WTC11 (cell line): ENCODE measurements at regions not wholly inside any gene's neighbourhood (a gene's known extent, or its start where the extent isn't known, plus 50 kb on each side); places are given as distances from the start of the nearest gene placed in this dataset.

Experiments used
- ATAC-seq: fragments of 200-7000 bp; cut with Tn5 transposase; 2 replicates; pipeline ENCODE4 v1.10.0; 2021; ENCODE audit warnings: mild to moderate bottlenecking, moderate library complexity
- CTCF ChIA-PET: fragments of 300-600 bp; sonication (Branson Sonifier 250); formaldehyde crosslinking; loops from one replicate; lab custom pipeline; 2021; ENCODE audit warnings: antibody characterized with exemption; lab: Charles Lee
- POLR2A ChIA-PET: fragments of 350-600 bp; sonication (Branson Sonifier 250); formaldehyde crosslinking; loops from one replicate; lab custom pipeline; 2021; ENCODE audit warnings: antibody characterized with exemption; lab: Charles Lee
- DNase-seq: peaks from one replicate; pipeline ENCODE4 v3.0.0; 2021; ENCODE audit warnings: low spot score
- H3K27ac Mint-ChIP-seq: 2 replicates; pipeline ENCODE4 v1.8.0; 2021; ENCODE audit warnings: mixed read lengths
- H3K27me3 Mint-ChIP-seq: 2 replicates; pipeline ENCODE4 v1.8.0; 2021; ENCODE audit warnings: low read depth, mild to moderate bottlenecking, moderate library complexity, mixed read lengths
- H3K36me3 Mint-ChIP-seq: 2 replicates; pipeline ENCODE4 v1.8.0; 2021; ENCODE audit warnings: mixed read lengths
- H3K4me1 Mint-ChIP-seq: 2 replicates; pipeline ENCODE4 v1.8.0; 2022; ENCODE audit warnings: mixed read lengths
- H3K4me3 Mint-ChIP-seq: 2 replicates; pipeline ENCODE4 v1.8.0; 2021; ENCODE audit warnings: mild to moderate bottlenecking, moderate library complexity, mixed read lengths
- H3K9me3 Mint-ChIP-seq: 2 replicates; pipeline ENCODE4 v1.8.0; 2021; ENCODE audit warnings: mixed read lengths
- ATF2 ChIP-seq: sonication (generic); formaldehyde crosslinking; IDR thresholded peaks from 2 replicates; pipeline ENCODE4 v1.8.1; 2022; ENCODE audit warnings: low read depth, missing genetic modification reagents, borderline replicate concordance
- ERG ChIP-seq: fragments of 250-450 bp; sonication (Bioruptor Pico); IDR thresholded peaks from 2 replicates; pipeline ENCODE4 v1.8.0; 2021; ENCODE audit warnings: mild to moderate bottlenecking
- ETV6 ChIP-seq: sonication (generic); formaldehyde crosslinking; IDR thresholded peaks from 2 replicates; pipeline ENCODE4 v1.8.1; 2022; ENCODE audit warnings: mild to moderate bottlenecking, missing genetic modification reagents
- MYBL2 ChIP-seq: sonication (generic); formaldehyde crosslinking; IDR thresholded peaks from 2 replicates; pipeline ENCODE4 v1.8.1; 2023; ENCODE audit warnings: mild to moderate bottlenecking, moderate library complexity, missing genetic modification reagents
- NFATC4 ChIP-seq: fragments of 250-450 bp; sonication (Bioruptor Pico); IDR thresholded peaks from 2 replicates; pipeline ENCODE4 v1.9.0; 2021; ENCODE audit warnings: mild to moderate bottlenecking
- NFE2L1 ChIP-seq: sonication (generic); formaldehyde crosslinking; IDR thresholded peaks from 2 replicates; pipeline ENCODE4 v1.8.1; 2023; ENCODE audit warnings: missing genetic modification reagents
- NR1H2 ChIP-seq: sonication (generic); formaldehyde crosslinking; IDR thresholded peaks from 2 replicates; pipeline ENCODE4 v1.9.0; 2021; ENCODE audit warnings: mild to moderate bottlenecking, moderate library complexity, missing genetic modification reagents
- PRDM15 ChIP-seq: sonication (generic); formaldehyde crosslinking; IDR thresholded peaks from 2 replicates; pipeline ENCODE4 v1.8.0; 2022; ENCODE audit warnings: missing genetic modification reagents
- RELA ChIP-seq: sonication (generic); formaldehyde crosslinking; IDR thresholded peaks from 2 replicates; pipeline ENCODE4 v1.8.1; 2022; ENCODE audit warnings: missing genetic modification reagents, mild to moderate bottlenecking, borderline replicate concordance
- TEAD4 ChIP-seq: sonication (generic); formaldehyde crosslinking; IDR thresholded peaks from 2 replicates; pipeline ENCODE4 v1.8.0; 2022; ENCODE audit warnings: mild to moderate bottlenecking, missing genetic modification reagents
- USF1 ChIP-seq: sonication (generic); formaldehyde crosslinking; IDR thresholded peaks from 2 replicates; pipeline ENCODE4 v1.8.0; 2022; ENCODE audit warnings: mild to moderate bottlenecking, missing genetic modification reagents
- ZNF121 ChIP-seq: sonication (generic); formaldehyde crosslinking; IDR thresholded peaks from 2 replicates; pipeline ENCODE4 v1.8.0; 2023; ENCODE audit warnings: missing genetic modification reagents
- ZNF263 ChIP-seq: sonication (generic); formaldehyde crosslinking; IDR thresholded peaks from 2 replicates; pipeline ENCODE4 v1.8.1; 2022; ENCODE audit warnings: low read depth, mild to moderate bottlenecking, moderate library complexity, missing genetic modification reagents
- ZNF532 ChIP-seq: fragments of 250-450 bp; sonication (Bioruptor Pico); IDR thresholded peaks from 2 replicates; pipeline ENCODE4 v1.9.0; 2021; ENCODE audit warnings: mild to moderate bottlenecking, borderline replicate concordance
- ZNF671 ChIP-seq: fragments of 250-450 bp; sonication (Bioruptor Pico); IDR thresholded peaks from 2 replicates; pipeline ENCODE4 v1.8.0; 2021; ENCODE audit warnings: mild to moderate bottlenecking
- TF ChIP-seq, protein P1 (sequence below): fragments of 250-450 bp; sonication (Bioruptor Pico); IDR thresholded peaks from 2 replicates; pipeline ENCODE4 v2.1.2; 2022; ENCODE audit warnings: mild to moderate bottlenecking, moderate library complexity

DNA sequence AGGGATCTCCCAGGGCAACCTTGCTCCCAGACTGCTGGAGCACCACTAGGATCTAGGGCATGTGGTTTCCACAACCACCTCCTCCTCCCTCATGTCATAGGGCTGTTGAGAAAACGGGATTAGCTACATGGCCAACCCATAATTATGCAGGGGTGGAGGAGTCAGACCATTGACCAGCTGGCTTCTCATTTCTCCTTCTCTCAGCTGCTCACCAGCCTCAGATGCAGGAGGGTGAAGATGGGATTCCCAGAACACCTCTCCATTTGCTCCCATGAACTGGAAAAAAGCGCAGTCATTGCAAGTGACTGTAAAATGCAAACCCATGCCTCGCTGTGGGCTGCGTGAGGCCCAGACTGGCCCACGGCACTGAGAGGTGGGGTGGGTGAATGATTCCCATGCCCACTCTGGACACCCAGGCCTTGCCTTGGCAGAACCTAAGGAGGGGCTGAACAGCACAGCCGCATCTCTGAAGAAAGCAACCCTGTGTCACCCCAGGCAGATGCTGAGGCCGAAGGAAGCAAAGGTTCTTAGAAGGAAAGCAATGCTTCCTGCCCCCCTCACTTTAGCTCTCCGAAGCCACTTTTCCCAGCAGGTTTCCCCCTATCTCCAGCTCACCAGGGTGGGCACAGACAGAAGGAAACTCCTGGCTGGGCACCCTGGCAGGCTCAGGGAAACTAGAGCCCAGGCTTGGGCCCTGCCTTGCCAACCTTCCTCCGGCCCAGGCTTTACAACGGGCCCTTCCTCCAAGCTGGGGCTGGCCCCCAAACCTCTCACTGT lies 69.6 kb upstream of the RTN4 start:
- Mint-ChIP-seq H3K27me3 (no peaks in the 10 kb centered on the region), H3K4me3 (no peak overlapping the region), H3K36me3 (no peaks in the 10 kb centered on the region), H3K9me3 (peaks cover 8% of the 10 kb centered on the region), H3K27ac (0 out of 2 replicates have a peak overlapping the region, but pooled peaks have one; percentile 20), H3K4me1 (peaks cover 26% of the 10 kb centered on the region)
- TF ChIP-seq PRDM15 (CRISPR knock-in tag), result 0 out of 2 replicates have a peak, but pooled peaks have one; percentile 10
- TF ChIP-seq ZNF263 (CRISPR knock-in tag), result no peak
- TF ChIP-seq ZNF121 (CRISPR knock-in tag), result no peak
- TF ChIP-seq ZNF671, result no peak
- TF ChIP-seq RELA (CRISPR knock-in tag), result no peak
- TF ChIP-seq TEAD4 (CRISPR knock-in tag), result no peak
- TF ChIP-seq USF1 (CRISPR knock-in tag), result no peak
- DNase-seq (no peak), ATAC-seq (no peak)
- CTCF ChIA-PET, result interaction anchor here (1.0 to 2.0 kb wide), 2 partner anchors 14 to 70 kb away, joined by 3 to 6 read pairs; partner anchors contain the start of gene RTN4
- POLR2A ChIA-PET, result interaction anchor here (0.6 to 1.3 kb wide), 2 partner anchors 70 kb away, joined by 3 read pairs; partner anchors contain the start of gene RTN4

- Mint-ChIP-seq H3K4me1 (peaks cover 21% of the 10 kb centered on the region), H3K27me3 (no peaks in the 10 kb centered on the region), H3K27ac (no peak overlapping the region), H3K9me3 (no peaks in the 10 kb centered on the region), H3K4me3 (no peak overlapping the region), H3K36me3 (no peaks in the 10 kb centered on the region)
- TF ChIP-seq NR1H2 (CRISPR knock-in tag) (no peak), ERG (no peak), NFE2L1 (CRISPR knock-in tag) (no peak), ATF2 (CRISPR knock-in tag) (no peak), NFATC4 (CRISPR knock-in tag) (no peak), ETV6 (CRISPR knock-in tag) (no peak), ZNF532 (no peak), USF1 (CRISPR knock-in tag) (no peak), MYBL2 (no peak)
- TF ChIP-seq, protein P1, sequence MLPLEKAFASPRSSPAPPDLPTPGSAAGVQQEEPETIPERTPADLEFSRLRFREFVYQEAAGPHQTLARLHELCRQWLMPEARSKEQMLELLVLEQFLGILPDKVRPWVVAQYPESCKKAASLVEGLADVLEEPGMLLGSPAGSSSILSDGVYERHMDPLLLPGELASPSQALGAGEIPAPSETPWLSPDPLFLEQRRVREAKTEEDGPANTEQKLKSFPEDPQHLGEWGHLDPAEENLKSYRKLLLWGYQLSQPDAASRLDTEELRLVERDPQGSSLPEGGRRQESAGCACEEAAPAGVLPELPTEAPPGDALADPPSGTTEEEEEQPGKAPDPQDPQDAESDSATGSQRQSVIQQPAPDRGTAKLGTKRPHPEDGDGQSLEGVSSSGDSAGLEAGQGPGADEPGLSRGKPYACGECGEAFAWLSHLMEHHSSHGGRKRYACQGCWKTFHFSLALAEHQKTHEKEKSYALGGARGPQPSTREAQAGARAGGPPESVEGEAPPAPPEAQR, result no peak
- no peak for DNase-seq
- ChIA-PET POLR2A (interaction anchor here (1.1 kb wide), 1 partner anchor 9 kb away, joined by 4 read pairs; no protein-coding TSS in a partner anchor), CTCF (interaction anchor here (0.6 to 2.0 kb wide), 3 partner anchors 15 to 922 kb away, joined by 3 to 6 read pairs (median 3); no protein-coding TSS in a partner anchor)
- peak; percentile 51 for ATAC-seq
These were observed 68.4 kb upstream of the RTN4 start for GRCh38 chr2:55118643-55119083.
